Natural killer cell treated with Interleukin-12 subunit alpha and Interleukin-12 subunit beta and Interleukin-15 and Interleukin-18, amount 100 ng/mL, for 72 hours (primary cell): ENCODE measurements at regions not wholly inside any gene's neighbourhood (a gene's known extent, or its start where the extent isn't known, plus 50 kb on each side); places are given as distances from the start of the nearest gene placed in this dataset.
A peak's percentile ranks its signal among the peaks of the same experiment; 100 is the strongest.

Source experiments
- ATAC-seq, 2 donors: fragments of 150-1000 bp; cut with Tn5 transposase in 1 of 2; sonication (Bioruptor Pico), chemical (Tn5 transposase) in 1 of 2; 2 replicates each; pipeline ENCODE4 v1.10.0; 2021
- DNase-seq: peaks from one replicate; pipeline ENCODE4 v3.0.0; 2022; ENCODE audit warnings: low spot score
- H3K27ac Mint-ChIP-seq, 2 donors: 1 replicate in 1 of 2; 2 replicates in 1 of 2; pipeline ENCODE4 v1.8.0; 2022; ENCODE audit warnings: mixed read lengths in 2 of 2, mild to moderate bottlenecking in 1 of 2, moderate library complexity in 1 of 2
- H3K27me3 Mint-ChIP-seq, 2 donors: 1 replicate in 1 of 2; 2 replicates in 1 of 2; pipeline ENCODE4 v1.8.0; 2022; ENCODE audit warnings: mixed read lengths in 2 of 2
- H3K36me3 Mint-ChIP-seq: one replicate; pipeline ENCODE4 v1.8.0; 2022; ENCODE audit warnings: mixed read lengths
- H3K4me1 Mint-ChIP-seq, 2 donors: 1 replicate in 1 of 2; 2 replicates in 1 of 2; pipeline ENCODE4 v1.8.0; 2022; ENCODE audit warnings: low read depth in 2 of 2, mixed read lengths in 2 of 2, mild to moderate bottlenecking in 1 of 2
- H3K4me3 Mint-ChIP-seq: one replicate; pipeline ENCODE4 v1.8.0; 2022; ENCODE audit warnings: mixed read lengths
- H3K9me3 Mint-ChIP-seq: 2 replicates; pipeline ENCODE4 v1.8.0; 2022; ENCODE audit warnings: mixed read lengths

DNA sequence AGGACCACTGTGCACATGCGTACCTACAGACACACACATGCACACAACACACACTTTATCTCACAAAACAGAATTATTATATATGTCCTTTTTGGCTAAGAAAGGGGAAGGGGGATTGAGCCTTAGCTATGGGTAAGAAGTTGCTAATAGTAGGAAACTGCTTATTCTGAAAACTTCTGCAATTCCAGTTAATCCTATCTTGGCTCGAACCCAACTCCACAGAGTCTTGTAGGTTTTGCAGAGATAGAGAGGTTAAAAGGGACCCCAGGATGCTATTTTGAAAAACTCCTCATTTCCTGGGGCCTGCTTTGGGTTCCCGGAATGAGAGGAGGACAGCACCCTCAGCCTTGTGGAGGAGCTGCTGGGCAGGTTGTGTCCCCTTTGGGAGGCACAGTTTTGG lies 233.8 kb downstream of the CLIC5 start:
- Mint-ChIP-seq H3K9me3 (peaks cover 5% of the 10 kb centered on the region), H3K36me3 (peaks cover 4% of the 10 kb centered on the region), H3K4me3 (no peak overlapping the region), H3K27ac (no peak overlapping the region), H3K27me3 (peaks cover 9 to 13% of the 10 kb centered on the region in 2 donors), H3K4me1 (no peaks in the 10 kb centered on the region)
- DNase-seq = no peak
- no peak for ATAC-seq

- H3K4me3 Mint-ChIP-seq = no peak overlapping the region
- H3K4me1 Mint-ChIP-seq = no peaks in the 10 kb centered on the region
- ATAC-seq (no peak), DNase-seq (no peak)
- H3K9me3 Mint-ChIP-seq = peaks cover 5% of the 10 kb centered on the region
- no peak overlapping the region for H3K27ac Mint-ChIP-seq
- H3K36me3 Mint-ChIP-seq = peaks cover 4% of the 10 kb centered on the region
- H3K27me3 Mint-ChIP-seq = peaks cover 9 to 13% of the 10 kb centered on the region in 2 donors
These were observed 235.1 kb downstream of the CLIC5 start for GRCh38 chr6:45780523-45780922.

- H3K4me1 Mint-ChIP-seq = no peaks in the 10 kb centered on the region
- peaks cover 5% of the 10 kb centered on the region for H3K9me3 Mint-ChIP-seq
- ATAC-seq = no peak
- H3K27me3 Mint-ChIP-seq = peaks cover 17 to 24% of the 10 kb centered on the region in 2 donors
- H3K27ac Mint-ChIP-seq = no peak overlapping the region
- no peak overlapping the region for H3K4me3 Mint-ChIP-seq
- peaks cover 4% of the 10 kb centered on the region for H3K36me3 Mint-ChIP-seq
- DNase-seq = no peak
These were observed 240.5 kb downstream of the CLIC5 start for GRCh38 chr6:45775026-45775697.

- Mint-ChIP-seq H3K4me3 (no peak overlapping the region), H3K27ac (no peak overlapping the region), H3K4me1 (no peaks in the 10 kb centered on the region), H3K27me3 (peaks cover 17 to 21% of the 10 kb centered on the region in 2 donors), H3K9me3 (peaks cover 2% of the 10 kb centered on the region), H3K36me3 (peaks cover 10% of the 10 kb centered on the region)
- DNase-seq (no peak), ATAC-seq (no peak)
These were observed 241.8 kb downstream of the CLIC5 start for GRCh38 chr6:45773906-45774305.

DNA sequence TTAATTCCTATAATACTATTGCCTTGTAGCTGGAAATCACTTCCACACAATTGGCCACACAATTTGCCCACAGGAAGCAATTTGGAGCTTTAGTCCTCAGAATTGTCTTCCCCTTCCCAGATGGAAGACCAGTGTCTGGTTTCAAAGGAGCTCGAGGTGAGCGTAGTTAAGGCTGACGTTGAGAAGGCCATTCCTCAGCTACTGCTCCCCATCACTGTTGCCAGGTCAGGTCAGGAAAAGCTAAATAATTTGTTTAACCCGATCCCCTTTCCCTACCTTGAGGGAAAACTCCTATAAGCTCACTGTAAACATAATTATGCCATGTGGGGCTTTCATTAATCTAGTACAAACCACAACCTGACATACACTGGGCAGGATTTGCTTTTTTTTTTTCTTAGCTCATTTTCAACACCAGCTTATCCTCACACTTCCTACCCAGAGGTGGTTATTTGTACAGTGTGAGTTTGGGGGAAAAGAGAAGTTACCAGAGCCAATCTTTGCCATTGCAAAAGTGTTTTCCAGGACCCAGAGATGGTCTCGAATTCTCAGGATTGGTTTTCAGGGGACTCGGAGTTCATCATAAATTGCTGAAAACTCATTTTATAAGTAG lies 242.7 kb downstream of the CLIC5 start:
- H3K4me3 Mint-ChIP-seq = no peak overlapping the region
- DNase-seq = no peak
- peaks cover 15 to 17% of the 10 kb centered on the region in 2 donors for H3K27me3 Mint-ChIP-seq
- no peaks in the 10 kb centered on the region for H3K9me3 Mint-ChIP-seq
- peaks cover 9% of the 10 kb centered on the region for H3K36me3 Mint-ChIP-seq
- no peak overlapping the region for H3K27ac Mint-ChIP-seq
- H3K4me1 Mint-ChIP-seq = no peaks in the 10 kb centered on the region
- no peak for ATAC-seq

GRCh38 chr6:45772051-45772450 lies 243.6 kb downstream of the CLIC5 start:
- Mint-ChIP-seq H3K4me3 (no peak overlapping the region), H3K27ac (no peak overlapping the region), H3K4me1 (no peaks in the 10 kb centered on the region), H3K36me3 (peaks cover 6% of the 10 kb centered on the region), H3K9me3 (no peaks in the 10 kb centered on the region), H3K27me3 (peaks cover 9 to 15% of the 10 kb centered on the region in 2 donors)
- DNase-seq (no peak), ATAC-seq (no peak)

GRCh38 chr6:45763281-45763680 lies 252.4 kb downstream of the CLIC5 start:
- Mint-ChIP-seq H3K4me1 (no peaks in the 10 kb centered on the region), H3K9me3 (peaks cover 11% of the 10 kb centered on the region), H3K36me3 (peaks cover 23% of the 10 kb centered on the region), H3K4me3 (no peak overlapping the region), H3K27ac (no peak overlapping the region), H3K27me3 (peaks cover 24 to 28% of the 10 kb centered on the region in 2 donors)
- DNase-seq (no peak), ATAC-seq (no peak)

- ATAC-seq (no peak), DNase-seq (no peak)
- H3K27me3 Mint-ChIP-seq = peaks cover 16 to 22% of the 10 kb centered on the region in 2 donors
- H3K36me3 Mint-ChIP-seq = peaks cover 16% of the 10 kb centered on the region
- no peak overlapping the region for H3K27ac Mint-ChIP-seq
- peaks cover 7% of the 10 kb centered on the region for H3K9me3 Mint-ChIP-seq
- H3K4me1 Mint-ChIP-seq = no peaks in the 10 kb centered on the region
- no peak overlapping the region for H3K4me3 Mint-ChIP-seq
These were observed 256.2 kb downstream of the CLIC5 start for GRCh38 chr6:45759472-45759810.

GRCh38 chr6:45758787-45759471 lies 256.7 kb downstream of the CLIC5 start:
- Mint-ChIP-seq H3K9me3 (peaks cover 7% of the 10 kb centered on the region), H3K27ac (no peak overlapping the region), H3K36me3 (peaks cover 14% of the 10 kb centered on the region), H3K4me1 (no peaks in the 10 kb centered on the region), H3K4me3 (no peak overlapping the region), H3K27me3 (peaks cover 15 to 22% of the 10 kb centered on the region in 2 donors)
- ATAC-seq = no peak
- DNase-seq = no peak

GRCh38 chr6:45757443-45758130 lies 258.1 kb downstream of the CLIC5 start:
- peaks cover under 1% of the 10 kb centered on the region for H3K36me3 Mint-ChIP-seq
- ATAC-seq (no peak), DNase-seq (no peak)
- H3K27ac Mint-ChIP-seq = no peak overlapping the region
- no peaks in the 10 kb centered on the region for H3K4me1 Mint-ChIP-seq
- H3K9me3 Mint-ChIP-seq = no peaks in the 10 kb centered on the region
- H3K27me3 Mint-ChIP-seq = peaks cover 1 to 14% of the 10 kb centered on the region in 2 donors
- no peak overlapping the region for H3K4me3 Mint-ChIP-seq

- Mint-ChIP-seq H3K27ac (no peak overlapping the region), H3K9me3 (no peaks in the 10 kb centered on the region), H3K27me3 (peaks cover 2 to 12% of the 10 kb centered on the region in 2 donors), H3K36me3 (no peaks in the 10 kb centered on the region), H3K4me1 (no peaks in the 10 kb centered on the region), H3K4me3 (no peak overlapping the region)
- ATAC-seq = no peak
- no peak for DNase-seq
These were observed 259.1 kb downstream of the CLIC5 start for GRCh38 chr6:45756606-45757005.

GRCh38 chr6:45754432-45754831 lies 261.2 kb downstream of the CLIC5 start:
- H3K4me3 Mint-ChIP-seq = no peak overlapping the region
- H3K27me3 Mint-ChIP-seq = peaks cover 4 to 16% of the 10 kb centered on the region in 2 donors

DNA sequence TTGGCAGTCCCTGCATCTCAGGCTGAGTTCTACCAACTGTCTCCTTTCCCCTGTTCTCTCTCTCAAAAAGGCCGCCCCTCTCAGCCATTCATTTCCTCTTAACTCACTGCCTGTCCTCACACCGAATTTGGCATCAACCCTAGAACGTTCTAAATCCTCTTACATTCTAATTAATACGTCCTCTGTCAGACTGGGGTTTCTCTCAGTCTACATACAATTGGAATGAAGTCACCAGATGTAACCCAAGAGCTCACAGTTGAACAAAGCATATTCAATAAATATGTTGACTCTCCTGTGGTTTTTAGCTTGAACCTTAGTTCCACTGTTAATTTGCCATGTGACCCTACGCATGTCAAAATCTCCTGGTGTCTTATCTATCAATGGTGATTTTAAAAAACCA lies 269.6 kb downstream of the CLIC5 start:
- Mint-ChIP-seq H3K4me1 (peaks cover 12 to 23% of the 10 kb centered on the region in 2 donors), H3K4me3 (no peak overlapping the region), H3K36me3 (peaks cover 12% of the 10 kb centered on the region), H3K9me3 (peaks cover 6% of the 10 kb centered on the region), H3K27me3 (peaks cover 0 to 8% of the 10 kb centered on the region in 2 donors), H3K27ac (no peak overlapping the region)
- ATAC-seq (no peak), DNase-seq (no peak)

More at GRCh38 chr6:45754432-45754831, 261.2 kb downstream of the CLIC5 start:
- DNase-seq = no peak
- peak; percentile 6 to 32 for ATAC-seq
- Mint-ChIP-seq H3K27ac (no peak overlapping the region), H3K4me1 (no peaks in the 10 kb centered on the region), H3K36me3 (no peaks in the 10 kb centered on the region), H3K9me3 (no peaks in the 10 kb centered on the region)
